Activated naive CD4-positive, alpha-beta T cell treated with anti-CD3 and anti-CD28 coated beads, Interleukin-2, amount 50 U/mL, for 24 hours (primary cell): ENCODE measurements at regions not wholly inside any gene's neighbourhood (a gene's known extent, or its start where the extent isn't known, plus 50 kb on each side); places are given as distances from the start of the nearest gene placed in this dataset.

ENCODE experiments used
- H3K27ac Mint-ChIP-seq: one replicate; pipeline ENCODE4 v1.8.0; 2021; ENCODE audit warnings: mild to moderate bottlenecking, mixed read lengths
- H3K27me3 Mint-ChIP-seq: one replicate; pipeline ENCODE4 v1.8.0; 2021; ENCODE audit warnings: mixed read lengths
- H3K36me3 Mint-ChIP-seq: one replicate; pipeline ENCODE4 v1.8.0; 2021; ENCODE audit warnings: mixed read lengths
- H3K4me1 Mint-ChIP-seq: one replicate; pipeline ENCODE4 v1.8.0; 2021; ENCODE audit warnings: mixed read lengths
- H3K4me3 Mint-ChIP-seq: one replicate; pipeline ENCODE4 v1.8.0; 2021; ENCODE audit warnings: mild to moderate bottlenecking, mixed read lengths
- H3K9me3 Mint-ChIP-seq: one replicate; pipeline ENCODE4 v1.8.0; 2021; ENCODE audit warnings: mixed read lengths

GRCh38 chr3:23644099-23644498 lies 161.7 kb upstream of the UBE2E1 start:
- H3K27ac Mint-ChIP-seq = no peak overlapping the region
- H3K4me3 Mint-ChIP-seq = no peak overlapping the region
- no peaks in the 10 kb centered on the region for H3K4me1 Mint-ChIP-seq
- no peaks in the 10 kb centered on the region for H3K9me3 Mint-ChIP-seq
- peaks cover 2% of the 10 kb centered on the region for H3K27me3 Mint-ChIP-seq
- no peaks in the 10 kb centered on the region for H3K36me3 Mint-ChIP-seq

- Mint-ChIP-seq H3K36me3 (no peaks in the 10 kb centered on the region), H3K9me3 (no peaks in the 10 kb centered on the region), H3K27ac (no peak overlapping the region), H3K27me3 (peaks cover 2% of the 10 kb centered on the region), H3K4me1 (no peaks in the 10 kb centered on the region), H3K4me3 (no peak overlapping the region)
These were observed 161.1 kb upstream of the UBE2E1 start for GRCh38 chr3:23644676-23645075.

- no peak overlapping the region for H3K4me3 Mint-ChIP-seq
- H3K27me3 Mint-ChIP-seq = peaks cover 2% of the 10 kb centered on the region
- no peaks in the 10 kb centered on the region for H3K36me3 Mint-ChIP-seq
- no peak overlapping the region for H3K27ac Mint-ChIP-seq
- no peaks in the 10 kb centered on the region for H3K9me3 Mint-ChIP-seq
- H3K4me1 Mint-ChIP-seq = no peaks in the 10 kb centered on the region
These were observed 160.1 kb upstream of the UBE2E1 start for GRCh38 chr3:23645533-23646183.

- no peaks in the 10 kb centered on the region for H3K4me1 Mint-ChIP-seq
- peaks cover 2% of the 10 kb centered on the region for H3K27me3 Mint-ChIP-seq
- no peaks in the 10 kb centered on the region for H3K36me3 Mint-ChIP-seq
- H3K4me3 Mint-ChIP-seq = no peak overlapping the region
- H3K9me3 Mint-ChIP-seq = no peaks in the 10 kb centered on the region
- no peak overlapping the region for H3K27ac Mint-ChIP-seq
These were observed 159.4 kb upstream of the UBE2E1 start for GRCh38 chr3:23646184-23646920.

- Mint-ChIP-seq H3K36me3 (no peaks in the 10 kb centered on the region), H3K4me3 (no peak overlapping the region), H3K4me1 (no peaks in the 10 kb centered on the region), H3K9me3 (no peaks in the 10 kb centered on the region), H3K27ac (no peak overlapping the region), H3K27me3 (peaks cover under 1% of the 10 kb centered on the region)
These were observed 158.0 kb upstream of the UBE2E1 start for GRCh38 chr3:23647706-23648258.

- Mint-ChIP-seq H3K4me1 (peaks cover 2% of the 10 kb centered on the region), H3K27ac (no peak overlapping the region)
These were observed 157.3 kb upstream of the UBE2E1 start for GRCh38 chr3:23648326-23648995.

GRCh38 chr3:23648996-23649395 lies 156.8 kb upstream of the UBE2E1 start:
- Mint-ChIP-seq H3K36me3 (no peaks in the 10 kb centered on the region), H3K4me3 (no peak overlapping the region), H3K9me3 (no peaks in the 10 kb centered on the region), H3K27ac (no peak overlapping the region), H3K27me3 (no peaks in the 10 kb centered on the region), H3K4me1 (peaks cover 6% of the 10 kb centered on the region)

More at GRCh38 chr3:23648326-23648995, 157.3 kb upstream of the UBE2E1 start:
- H3K4me3 Mint-ChIP-seq = no peak overlapping the region
- no peaks in the 10 kb centered on the region for H3K27me3 Mint-ChIP-seq
- H3K9me3 Mint-ChIP-seq = no peaks in the 10 kb centered on the region
- no peaks in the 10 kb centered on the region for H3K36me3 Mint-ChIP-seq

GRCh38 chr3:23649448-23649847 lies 156.3 kb upstream of the UBE2E1 start:
- peaks cover 9% of the 10 kb centered on the region for H3K4me1 Mint-ChIP-seq
- H3K4me3 Mint-ChIP-seq = no peak overlapping the region
- no peaks in the 10 kb centered on the region for H3K27me3 Mint-ChIP-seq
- no peaks in the 10 kb centered on the region for H3K36me3 Mint-ChIP-seq
- no peaks in the 10 kb centered on the region for H3K9me3 Mint-ChIP-seq
- no peak overlapping the region for H3K27ac Mint-ChIP-seq

GRCh38 chr3:23650371-23651140 lies 155.2 kb upstream of the UBE2E1 start:
- Mint-ChIP-seq H3K27ac (no peak overlapping the region), H3K27me3 (no peaks in the 10 kb centered on the region), H3K36me3 (no peaks in the 10 kb centered on the region), H3K9me3 (no peaks in the 10 kb centered on the region), H3K4me1 (peaks cover 9% of the 10 kb centered on the region), H3K4me3 (no peak overlapping the region)

- H3K36me3 Mint-ChIP-seq = peaks cover 2% of the 10 kb centered on the region
- no peaks in the 10 kb centered on the region for H3K9me3 Mint-ChIP-seq
- H3K27ac Mint-ChIP-seq = peak overlapping the region; percentile 12
- peaks cover 9% of the 10 kb centered on the region for H3K4me1 Mint-ChIP-seq
- H3K4me3 Mint-ChIP-seq = no peak overlapping the region
- peaks cover 8% of the 10 kb centered on the region for H3K27me3 Mint-ChIP-seq
These were observed 151.9 kb upstream of the UBE2E1 start for GRCh38 chr3:23653647-23654525.

GRCh38 chr3:23654571-23654970 lies 151.2 kb upstream of the UBE2E1 start:
- H3K4me3 Mint-ChIP-seq = no peak overlapping the region
- peaks cover 2% of the 10 kb centered on the region for H3K36me3 Mint-ChIP-seq
- no peak overlapping the region for H3K27ac Mint-ChIP-seq
- peaks cover 8% of the 10 kb centered on the region for H3K27me3 Mint-ChIP-seq
- no peaks in the 10 kb centered on the region for H3K9me3 Mint-ChIP-seq
- H3K4me1 Mint-ChIP-seq = peaks cover 9% of the 10 kb centered on the region

- peaks cover 2% of the 10 kb centered on the region for H3K36me3 Mint-ChIP-seq
- H3K27ac Mint-ChIP-seq = no peak overlapping the region
- peaks cover 9% of the 10 kb centered on the region for H3K4me1 Mint-ChIP-seq
- H3K4me3 Mint-ChIP-seq = no peak overlapping the region
- peaks cover 8% of the 10 kb centered on the region for H3K27me3 Mint-ChIP-seq
- no peaks in the 10 kb centered on the region for H3K9me3 Mint-ChIP-seq
These were observed 150.0 kb upstream of the UBE2E1 start for GRCh38 chr3:23655749-23656148.

GRCh38 chr3:23656199-23656598 lies 149.6 kb upstream of the UBE2E1 start:
- peaks cover 9% of the 10 kb centered on the region for H3K4me1 Mint-ChIP-seq

GRCh38 chr3:23656821-23657220 lies 148.9 kb upstream of the UBE2E1 start:
- Mint-ChIP-seq H3K27ac (no peak overlapping the region), H3K9me3 (no peaks in the 10 kb centered on the region)

More at GRCh38 chr3:23656199-23656598, 149.6 kb upstream of the UBE2E1 start:
- H3K9me3 Mint-ChIP-seq = no peaks in the 10 kb centered on the region
- no peak overlapping the region for H3K4me3 Mint-ChIP-seq
- no peak overlapping the region for H3K27ac Mint-ChIP-seq
- H3K36me3 Mint-ChIP-seq = peaks cover 2% of the 10 kb centered on the region
- H3K27me3 Mint-ChIP-seq = peaks cover 8% of the 10 kb centered on the region

More at GRCh38 chr3:23656821-23657220, 148.9 kb upstream of the UBE2E1 start:
- Mint-ChIP-seq H3K4me3 (no peak overlapping the region), H3K36me3 (peaks cover 2% of the 10 kb centered on the region), H3K4me1 (peaks cover 9% of the 10 kb centered on the region), H3K27me3 (peaks cover 8% of the 10 kb centered on the region)
